Neuronal stem cell (in vitro differentiated cells): ENCODE measurements at regions not wholly inside any gene's neighbourhood (a gene's known extent, or its start where the extent isn't known, plus 50 kb on each side); places are given as distances from the start of the nearest gene placed in this dataset.

Source experiments
- DNase-seq: peaks from one replicate; pipeline ENCODE4 v3.0.0-alpha.2; 2013; ENCODE audit warnings: low spot score
- H2AFZ ChIP-seq: one replicate; pipeline ENCODE4 v1.6.1; 2013; ENCODE audit warnings: mild to moderate bottlenecking, low read length, inconsistent platforms
- H2AK5ac ChIP-seq: 2 replicates; pipeline ENCODE4 v1.6.1; 2013; ENCODE audit warnings: low read depth, mild to moderate bottlenecking, inconsistent platforms, low read length, moderate library complexity, mixed read lengths
- H2BK120ac ChIP-seq: 2 replicates; pipeline ENCODE4 v1.6.1; 2013; ENCODE audit warnings: low read depth, mild to moderate bottlenecking, inconsistent platforms, low read length, moderate library complexity, mixed read lengths
- H2BK12ac ChIP-seq: one replicate; pipeline ENCODE4 v1.6.1; 2013; ENCODE audit warnings: low read length, inconsistent platforms
- H2BK15ac ChIP-seq: 2 replicates; pipeline ENCODE4 v1.6.1; 2013; ENCODE audit warnings: mild to moderate bottlenecking, low read length, inconsistent platforms, mixed read lengths
- H2BK5ac ChIP-seq: one replicate; pipeline ENCODE4 v1.6.1; 2013; ENCODE audit warnings: inconsistent platforms, mild to moderate bottlenecking, low read length, moderate library complexity
- H3K14ac ChIP-seq: one replicate; pipeline ENCODE4 v1.6.1; 2013; ENCODE audit warnings: low read length, inconsistent platforms
- H3K18ac ChIP-seq: 2 replicates; pipeline ENCODE4 v1.6.1; 2013; ENCODE audit warnings: low read length, inconsistent platforms
- H3K23ac ChIP-seq: 2 replicates; pipeline ENCODE4 v1.6.1; 2013; ENCODE audit warnings: low read depth, mild to moderate bottlenecking, mixed read lengths, low read length, inconsistent platforms; ENCODE audit not compliant: poor library complexity
- H3K27ac ChIP-seq: replicated peaks from 3 replicates; pipeline ENCODE4 v1.5.1; 2013; ENCODE audit warnings: low read length, inconsistent platforms
- H3K27me3 ChIP-seq, 3 experiments: 2 replicates each; pipeline ENCODE4 v1.6.1; 2013; ENCODE audit warnings: low read length in 3 of 3, mild to moderate bottlenecking in 2 of 3, inconsistent platforms in 1 of 3, low read depth in 1 of 3, mixed read lengths in 1 of 3, moderate library complexity in 1 of 3; ENCODE audit not compliant: control insufficient read depth in 3 of 3, insufficient read depth in 3 of 3
- H3K36me3 ChIP-seq, 2 donors: replicated peaks in 1 of 2; 2 replicates each; pipeline ENCODE4 v1.6.1; 2013; ENCODE audit warnings: low read length in 2 of 2; ENCODE audit not compliant: control insufficient read depth in 2 of 2, insufficient read depth in 2 of 2
- H3K4ac ChIP-seq: 2 replicates; pipeline ENCODE4 v1.6.1; 2013; ENCODE audit warnings: inconsistent platforms, mild to moderate bottlenecking, low read length, moderate library complexity
- H3K4me1 ChIP-seq, 2 donors: 1 replicate in 1 of 2; 2 replicates in 1 of 2; pipeline ENCODE4 v1.6.1; 2013; ENCODE audit warnings: low read length in 2 of 2, low read depth in 1 of 2; ENCODE audit not compliant: control insufficient read depth in 2 of 2, insufficient read depth in 1 of 2
- H3K4me2 ChIP-seq: one replicate; pipeline ENCODE4 v1.6.1; 2013; ENCODE audit warnings: mild to moderate bottlenecking, low read length, inconsistent platforms; ENCODE audit not compliant: insufficient read depth, poor library complexity, severe bottlenecking
- H3K4me3 ChIP-seq, 2 donors: 2 replicates each; pipeline ENCODE4 v1.5.1; 2013; ENCODE audit warnings: low read length in 2 of 2, mild to moderate bottlenecking in 2 of 2, inconsistent platforms in 1 of 2, moderate library complexity in 1 of 2
- H3K79me1 ChIP-seq: one replicate; pipeline ENCODE4 v1.6.1; 2013; ENCODE audit warnings: low read depth, mild to moderate bottlenecking, inconsistent platforms, low read length, moderate library complexity
- H3K9ac ChIP-seq: one replicate; pipeline ENCODE4 v1.6.1; 2013; ENCODE audit warnings: mild to moderate bottlenecking, low read depth, low read length, inconsistent platforms; ENCODE audit not compliant: poor library complexity
- H3K9me3 ChIP-seq, 2 donors: replicated peaks in 1 of 2; 2 replicates each; pipeline versions ENCODE3 to v1.6.1; 2013; ENCODE audit warnings: low read length in 2 of 2, mild to moderate bottlenecking in 2 of 2, inconsistent platforms in 1 of 2, low read depth in 1 of 2, mixed read lengths in 1 of 2, moderate library complexity in 1 of 2; ENCODE audit not compliant: control insufficient read depth in 2 of 2, insufficient read depth in 1 of 2
- H4K8ac ChIP-seq: one replicate; pipeline ENCODE4 v1.6.1; 2013; ENCODE audit warnings: low read depth, mild to moderate bottlenecking, inconsistent platforms, low read length, moderate library complexity
- H4K91ac ChIP-seq: one replicate; pipeline ENCODE4 v1.6.1; 2013; ENCODE audit warnings: low read length, low read depth, mild to moderate bottlenecking, inconsistent platforms; ENCODE audit not compliant: poor library complexity
- WGBS, 2 donors: extraction: QIAGEN DNeasy Blood & Tissue Kit; methylation state at CpG; one replicate each; pipeline ENCODE4 v1.1.7; 2013; ENCODE audit warnings: missing lambda C conversion rate in 2 of 2, mixed read lengths in 1 of 2; ENCODE audit not compliant: insufficient read length in 2 of 2, insufficient replicate concordance in 1 of 2; ENCODE audit errors: extremely low coverage in 2 of 2; 5-methylcytosine and 5-hydroxymethylcytosine counted together

- no peak overlapping the region for H4K91ac ChIP-seq
- no peak overlapping the region for H3K4me3 ChIP-seq
- no peak overlapping the region for H3K4me2 ChIP-seq
- no peak overlapping the region for H3K14ac ChIP-seq
- H3K9ac ChIP-seq: no peak overlapping the region
- H3K36me3 ChIP-seq: no peaks in the 10 kb centered on the region
- no CpG with 5 or more reads among the region's 2 CpGs for WGBS, 2 donors
- H3K4me1 ChIP-seq: peaks cover 0 to 11% of the 10 kb centered on the region in 2 donors
- H3K27ac ChIP-seq: no peak overlapping the region
- H2BK15ac ChIP-seq: no peak overlapping the region
- no peak overlapping the region for H3K4ac ChIP-seq
- no peak overlapping the region for H3K18ac ChIP-seq
- H2AFZ ChIP-seq: no peak overlapping the region
- H3K27me3 ChIP-seq: no peaks in the 10 kb centered on the region
- no peak overlapping the region for H4K8ac ChIP-seq
- H2BK5ac ChIP-seq: no peak overlapping the region
- H3K23ac ChIP-seq: no peak overlapping the region
- no peaks in the 10 kb centered on the region for H3K9me3 ChIP-seq
- no peak for DNase-seq
- H3K79me1 ChIP-seq: no peaks in the 10 kb centered on the region
- no peak overlapping the region for H2BK12ac ChIP-seq
- no peak overlapping the region for H2BK120ac ChIP-seq
- no peak overlapping the region for H2AK5ac ChIP-seq
Measured at GRCh38 chr9:108275906-108276305, 579.9 kb downstream of the ACTL7B start.

GRCh38 chr9:108274971-108275370, 580.8 kb downstream of the ACTL7B start:
- H3K9ac ChIP-seq: no peak overlapping the region
- H3K27me3 ChIP-seq: no peaks in the 10 kb centered on the region
- no peak for DNase-seq
- no CpG with 5 or more reads among the region's 5 CpGs for WGBS, 2 donors
- no peak overlapping the region for H3K4me2 ChIP-seq
- H3K4ac ChIP-seq: no peak overlapping the region
- H3K36me3 ChIP-seq: no peaks in the 10 kb centered on the region
- no peak overlapping the region for H3K14ac ChIP-seq
- peaks cover 0 to 11% of the 10 kb centered on the region in 2 donors for H3K4me1 ChIP-seq
- H4K8ac ChIP-seq: no peak overlapping the region
- H2AK5ac ChIP-seq: no peak overlapping the region
- no peaks in the 10 kb centered on the region for H3K79me1 ChIP-seq
- H3K18ac ChIP-seq: no peak overlapping the region
- H2AFZ ChIP-seq: no peak overlapping the region
- no peak overlapping the region for H3K4me3 ChIP-seq
- H2BK15ac ChIP-seq: no peak overlapping the region
- H3K9me3 ChIP-seq: no peaks in the 10 kb centered on the region
- no peak overlapping the region for H4K91ac ChIP-seq
- no peak overlapping the region for H2BK5ac ChIP-seq
- H2BK12ac ChIP-seq: no peak overlapping the region
- H2BK120ac ChIP-seq: no peak overlapping the region
- H3K27ac ChIP-seq: no peak overlapping the region
- no peak overlapping the region for H3K23ac ChIP-seq

GRCh38 chr9:108273988-108274387, 581.8 kb downstream of the ACTL7B start:
- Histone ChIP-seq H2BK12ac (no peak overlapping the region), H3K4me3 (no peak overlapping the region), H3K79me1 (no peaks in the 10 kb centered on the region), H3K14ac (no peak overlapping the region), H3K4me2 (no peak overlapping the region), H2BK120ac (no peak overlapping the region), H3K23ac (no peak overlapping the region), H2AFZ (no peak overlapping the region), H3K18ac (no peak overlapping the region), H3K36me3 (no peaks in the 10 kb centered on the region), H3K9ac (no peak overlapping the region), H3K4ac (no peak overlapping the region), H3K27me3 (no peaks in the 10 kb centered on the region), H4K91ac (no peak overlapping the region), H2BK5ac (no peak overlapping the region), H2AK5ac (no peak overlapping the region), H3K27ac (no peak overlapping the region), H4K8ac (no peak overlapping the region), H3K9me3 (no peaks in the 10 kb centered on the region), H3K4me1 (peaks cover 0 to 11% of the 10 kb centered on the region in 2 donors), H2BK15ac (no peak overlapping the region)
- no CpG with 5 or more reads among the region's 2 CpGs for WGBS, 2 donors
- no peak for DNase-seq

GRCh38 chr9:108272349-108272899, 583.4 kb downstream of the ACTL7B start:
- no peak overlapping the region for H4K8ac ChIP-seq
- H2BK120ac ChIP-seq: no peak overlapping the region
- no peaks in the 10 kb centered on the region for H3K79me1 ChIP-seq
- no peak overlapping the region for H4K91ac ChIP-seq
- no peak overlapping the region for H2BK15ac ChIP-seq
- no peak overlapping the region for H3K4ac ChIP-seq
- H2AFZ ChIP-seq: no peak overlapping the region
- H3K36me3 ChIP-seq: no peaks in the 10 kb centered on the region
- H3K9me3 ChIP-seq: no peaks in the 10 kb centered on the region
- no peak overlapping the region for H3K18ac ChIP-seq
- no peaks in the 10 kb centered on the region for H3K27me3 ChIP-seq
- H2AK5ac ChIP-seq: no peak overlapping the region
- no peak for DNase-seq
- no peak overlapping the region for H3K9ac ChIP-seq
- no peak overlapping the region for H2BK5ac ChIP-seq
- H3K14ac ChIP-seq: no peak overlapping the region
- H2BK12ac ChIP-seq: no peak overlapping the region
- no peak overlapping the region for H3K23ac ChIP-seq
- H3K4me3 ChIP-seq: no peak overlapping the region
- no peak overlapping the region for H3K27ac ChIP-seq
- H3K4me1 ChIP-seq: peaks cover 0 to 11% of the 10 kb centered on the region in 2 donors
- no CpG with 5 or more reads among the region's 7 CpGs for WGBS, 2 donors
- no peak overlapping the region for H3K4me2 ChIP-seq
